GM19372 (cell line): ENCODE measurements at regions not wholly inside any gene's neighbourhood (a gene's known extent, or its start where the extent isn't known, plus 50 kb on each side); places are given as distances from the start of the nearest gene placed in this dataset.

Source experiments
- ATAC-seq: cut with Tn5 transposase; IDR thresholded peaks from one replicate; pipeline ENCODE4 v1.9.1; 2021; ENCODE audit warnings: mild to moderate bottlenecking, low read depth, moderate library complexity; ENCODE audit not compliant: unreplicated experiment

GRCh38 chr1:67580691-67581403 lies 104.2 kb upstream of the GADD45A start:
- no peak for ATAC-seq

- no peak for ATAC-seq
Measured at GRCh38 chr1:67582625-67583461, 102.2 kb upstream of the GADD45A start.

- ATAC-seq: no peak
Measured at GRCh38 chr1:67583462-67583950, 101.5 kb upstream of the GADD45A start.

GRCh38 chr1:67584938-67585337 lies 100.1 kb upstream of the GADD45A start:
- no peak for ATAC-seq

- no peak for ATAC-seq
Measured at GRCh38 chr1:67586596-67586995, 98.4 kb upstream of the GADD45A start.

- ATAC-seq: no peak
Measured at GRCh38 chr1:67588178-67588855, 96.7 kb upstream of the GADD45A start.

GRCh38 chr1:67589519-67590233 lies 95.3 kb upstream of the GADD45A start:
- ATAC-seq: no peak

- no peak for ATAC-seq
Measured at GRCh38 chr1:67590329-67590728, 94.7 kb upstream of the GADD45A start.

- ATAC-seq: no peak
Measured at GRCh38 chr1:67594764-67595163, 90.2 kb upstream of the GADD45A start.

- no peak for ATAC-seq
Measured at GRCh38 chr1:67596674-67597073, 88.3 kb upstream of the GADD45A start.

- no peak for ATAC-seq
Measured at GRCh38 chr1:67597336-67597735, 87.7 kb upstream of the GADD45A start.

- no peak for ATAC-seq
Measured at GRCh38 chr1:67599085-67599484, 85.9 kb upstream of the GADD45A start.

GRCh38 chr1:67601539-67601938 lies 83.5 kb upstream of the GADD45A start:
- ATAC-seq: no peak

GRCh38 chr1:67601955-67602354 lies 83.0 kb upstream of the GADD45A start:
- no peak for ATAC-seq

GRCh38 chr1:67604778-67605177 lies 80.2 kb upstream of the GADD45A start:
- no peak for ATAC-seq

- no peak for ATAC-seq
Measured at GRCh38 chr1:67605209-67605780, 79.7 kb upstream of the GADD45A start.

- no peak for ATAC-seq
Measured at GRCh38 chr1:67607286-67607685, 77.7 kb upstream of the GADD45A start.

- ATAC-seq: no peak
Measured at GRCh38 chr1:67607699-67608098, 77.3 kb upstream of the GADD45A start.

- ATAC-seq: no peak
Measured at GRCh38 chr1:67608661-67609576, 76.1 kb upstream of the GADD45A start.
